ENCODE measurements at regions not wholly inside any gene's neighbourhood (a gene's known extent, or its start where the extent isn't known, plus 50 kb on each side); places are given as distances from the start of the nearest gene placed in this dataset.
A peak's percentile ranks its signal among the peaks of the same experiment; 100 is the strongest.

GRCh38 chr6:141541581-141542324 lies 591.0 kb upstream of the GJE1 start:
- no peaks in the 10 kb centered on the region for H3K27me3 ChIP-seq (ENCODE audit: control insufficient read depth in 2 of 2, insufficient read depth in 1 of 2, low read length in 1 of 2)
- no peaks in the 10 kb centered on the region for H3K9me3 ChIP-seq (ENCODE audit: control insufficient read depth in 2 of 2, insufficient read depth in 1 of 2, low read length in 1 of 2)
- 97% methylated on average over 1 of the region's 1 CpG for WGBS
- no peak overlapping the region for H3K27ac ChIP-seq (ENCODE audit: low read depth in 1 of 2, low read length in 1 of 2)
- no peak overlapping the region for H3K4me3 ChIP-seq (ENCODE audit: low read length in 2 of 2)
- H3K4me1 ChIP-seq (ENCODE audit: control insufficient read depth in 2 of 2, insufficient read depth in 2 of 2, low read length in 2 of 2): no peaks in the 10 kb centered on the region
- DNase-seq (ENCODE audit: low read depth in 6 of 9, low spot score in 9 of 9): peak in 2 of 9 donors; percentile 4 to 26
- no peaks in the 10 kb centered on the region for H3K36me3 ChIP-seq (ENCODE audit: control insufficient read depth in 2 of 2, insufficient read depth in 2 of 2, low read length in 1 of 2)

GRCh38 chr6:141540207-141540606 lies 592.5 kb upstream of the GJE1 start:
- 96% methylated on average over 4 of the region's 4 CpGs for WGBS
- no peak for DNase-seq (ENCODE audit: low read depth in 6 of 9, low spot score in 9 of 9)

GRCh38 chr6:141539617-141540016 lies 593.1 kb upstream of the GJE1 start:
- no peaks in the 10 kb centered on the region for H3K27me3 ChIP-seq (ENCODE audit: control insufficient read depth in 2 of 2, insufficient read depth in 1 of 2, low read length in 1 of 2)
- no peak overlapping the region for H3K27ac ChIP-seq (ENCODE audit: low read depth in 1 of 2, low read length in 1 of 2)
- DNase-seq (ENCODE audit: low read depth in 6 of 9, low spot score in 9 of 9): no peak
- H3K9me3 ChIP-seq (ENCODE audit: control insufficient read depth in 2 of 2, insufficient read depth in 1 of 2, low read length in 1 of 2): no peaks in the 10 kb centered on the region
- H3K36me3 ChIP-seq (ENCODE audit: control insufficient read depth in 2 of 2, insufficient read depth in 2 of 2, low read length in 1 of 2): no peaks in the 10 kb centered on the region
- no peaks in the 10 kb centered on the region for H3K4me1 ChIP-seq (ENCODE audit: control insufficient read depth in 2 of 2, insufficient read depth in 2 of 2, low read length in 2 of 2)
- H3K4me3 ChIP-seq (ENCODE audit: low read length in 2 of 2): no peak overlapping the region
- 97% methylated on average over 1 of the region's 1 CpG for whole genome bisulfite sequencing

More at GRCh38 chr6:141540207-141540606, 592.5 kb upstream of the GJE1 start:
- no peaks in the 10 kb centered on the region for H3K4me1 ChIP-seq (ENCODE audit: control insufficient read depth in 2 of 2, insufficient read depth in 2 of 2, low read length in 2 of 2)
- no peaks in the 10 kb centered on the region for H3K9me3 ChIP-seq (ENCODE audit: control insufficient read depth in 2 of 2, insufficient read depth in 1 of 2, low read length in 1 of 2)
- no peak overlapping the region for H3K4me3 ChIP-seq (ENCODE audit: low read length in 2 of 2)
- no peaks in the 10 kb centered on the region for H3K27me3 ChIP-seq (ENCODE audit: control insufficient read depth in 2 of 2, insufficient read depth in 1 of 2, low read length in 1 of 2)
- H3K27ac ChIP-seq (ENCODE audit: low read depth in 1 of 2, low read length in 1 of 2): no peak overlapping the region
- H3K36me3 ChIP-seq (ENCODE audit: control insufficient read depth in 2 of 2, insufficient read depth in 2 of 2, low read length in 1 of 2): no peaks in the 10 kb centered on the region

- Histone ChIP-seq H3K9me3 (ENCODE audit: control insufficient read depth in 2 of 2, insufficient read depth in 1 of 2, low read length in 1 of 2) (peaks cover 2 to 17% of the 10 kb centered on the region in 2 donors), H3K27ac (ENCODE audit: low read depth in 1 of 2, low read length in 1 of 2) (no peak overlapping the region), H3K27me3 (ENCODE audit: control insufficient read depth in 2 of 2, insufficient read depth in 1 of 2, low read length in 1 of 2) (no peaks in the 10 kb centered on the region), H3K4me3 (ENCODE audit: low read length in 2 of 2) (no peak overlapping the region), H3K4me1 (ENCODE audit: control insufficient read depth in 2 of 2, insufficient read depth in 2 of 2, low read length in 2 of 2) (no peaks in the 10 kb centered on the region), H3K36me3 (ENCODE audit: control insufficient read depth in 2 of 2, insufficient read depth in 2 of 2, low read length in 1 of 2) (no peaks in the 10 kb centered on the region)
- WGBS: 96% methylated on average over 2 of the region's 2 CpGs
- DNase-seq (ENCODE audit: low read depth in 6 of 9, low spot score in 9 of 9): no peak
Measured at GRCh38 chr6:141532211-141532610, 600.5 kb upstream of the GJE1 start.

- H3K4me1 ChIP-seq (ENCODE audit: control insufficient read depth in 2 of 2, insufficient read depth in 2 of 2, low read length in 2 of 2): no peaks in the 10 kb centered on the region
Measured at GRCh38 chr6:141531040-141531439, 601.7 kb upstream of the GJE1 start.

GRCh38 chr6:141528596-141528995 lies 604.1 kb upstream of the GJE1 start:
- Histone ChIP-seq H3K27ac (ENCODE audit: low read depth in 1 of 2, low read length in 1 of 2) (no peak overlapping the region), H3K9me3 (ENCODE audit: control insufficient read depth in 2 of 2, insufficient read depth in 1 of 2, low read length in 1 of 2) (peaks cover 2 to 17% of the 10 kb centered on the region in 2 donors), H3K4me1 (ENCODE audit: control insufficient read depth in 2 of 2, insufficient read depth in 2 of 2, low read length in 2 of 2) (no peaks in the 10 kb centered on the region), H3K4me3 (ENCODE audit: low read length in 2 of 2) (no peak overlapping the region), H3K36me3 (ENCODE audit: control insufficient read depth in 2 of 2, insufficient read depth in 2 of 2, low read length in 1 of 2) (no peaks in the 10 kb centered on the region), H3K27me3 (ENCODE audit: control insufficient read depth in 2 of 2, insufficient read depth in 1 of 2, low read length in 1 of 2) (no peaks in the 10 kb centered on the region)
- 97% methylated on average over 1 of the region's 1 CpG for WGBS
- no peak for DNase-seq (ENCODE audit: low read depth in 6 of 9, low spot score in 9 of 9)

More at GRCh38 chr6:141531040-141531439, 601.7 kb upstream of the GJE1 start:
- 95% methylated on average over 5 of the region's 5 CpGs for WGBS
- Histone ChIP-seq H3K27ac (ENCODE audit: low read depth in 1 of 2, low read length in 1 of 2) (no peak overlapping the region), H3K4me3 (ENCODE audit: low read length in 2 of 2) (no peak overlapping the region), H3K9me3 (ENCODE audit: control insufficient read depth in 2 of 2, insufficient read depth in 1 of 2, low read length in 1 of 2) (peaks cover 2 to 17% of the 10 kb centered on the region in 2 donors), H3K27me3 (ENCODE audit: control insufficient read depth in 2 of 2, insufficient read depth in 1 of 2, low read length in 1 of 2) (no peaks in the 10 kb centered on the region), H3K36me3 (ENCODE audit: control insufficient read depth in 2 of 2, insufficient read depth in 2 of 2, low read length in 1 of 2) (no peaks in the 10 kb centered on the region)
- DNase-seq (ENCODE audit: low read depth in 6 of 9, low spot score in 9 of 9): no peak

- Histone ChIP-seq H3K27ac (ENCODE audit: low read depth in 1 of 2, low read length in 1 of 2) (no peak overlapping the region), H3K27me3 (ENCODE audit: control insufficient read depth in 2 of 2, insufficient read depth in 1 of 2, low read length in 1 of 2) (no peaks in the 10 kb centered on the region), H3K9me3 (ENCODE audit: control insufficient read depth in 2 of 2, insufficient read depth in 1 of 2, low read length in 1 of 2) (peaks cover 2 to 13% of the 10 kb centered on the region in 2 donors), H3K36me3 (ENCODE audit: control insufficient read depth in 2 of 2, insufficient read depth in 2 of 2, low read length in 1 of 2) (no peaks in the 10 kb centered on the region), H3K4me1 (ENCODE audit: control insufficient read depth in 2 of 2, insufficient read depth in 2 of 2, low read length in 2 of 2) (no peaks in the 10 kb centered on the region), H3K4me3 (ENCODE audit: low read length in 2 of 2) (no peak overlapping the region)
- WGBS: 97% methylated on average over 6 of the region's 6 CpGs
- no peak for DNase-seq (ENCODE audit: low read depth in 6 of 9, low spot score in 9 of 9)
Measured at GRCh38 chr6:141526985-141527384, 605.7 kb upstream of the GJE1 start.

- Histone ChIP-seq H3K9me3 (ENCODE audit: control insufficient read depth in 2 of 2, insufficient read depth in 1 of 2, low read length in 1 of 2) (no peaks in the 10 kb centered on the region), H3K4me1 (ENCODE audit: control insufficient read depth in 2 of 2, insufficient read depth in 2 of 2, low read length in 2 of 2) (no peaks in the 10 kb centered on the region), H3K27me3 (ENCODE audit: control insufficient read depth in 2 of 2, insufficient read depth in 1 of 2, low read length in 1 of 2) (no peaks in the 10 kb centered on the region), H3K27ac (ENCODE audit: low read depth in 1 of 2, low read length in 1 of 2) (no peak overlapping the region), H3K36me3 (ENCODE audit: control insufficient read depth in 2 of 2, insufficient read depth in 2 of 2, low read length in 1 of 2) (no peaks in the 10 kb centered on the region), H3K4me3 (ENCODE audit: low read length in 2 of 2) (no peak overlapping the region)
- DNase-seq (ENCODE audit: low read depth in 6 of 9, low spot score in 9 of 9): no peak
Measured at GRCh38 chr6:141521440-141521839, 611.3 kb upstream of the GJE1 start.

GRCh38 chr6:141513830-141514229 lies 618.9 kb upstream of the GJE1 start:
- H3K4me1 ChIP-seq (ENCODE audit: control insufficient read depth in 2 of 2, insufficient read depth in 2 of 2, low read length in 2 of 2): no peaks in the 10 kb centered on the region
- H3K27me3 ChIP-seq (ENCODE audit: control insufficient read depth in 2 of 2, insufficient read depth in 1 of 2, low read length in 1 of 2): no peaks in the 10 kb centered on the region
- no peak overlapping the region for H3K4me3 ChIP-seq (ENCODE audit: low read length in 2 of 2)
- DNase-seq (ENCODE audit: low read depth in 6 of 9, low spot score in 9 of 9): peak in 1 of 9 donors; percentile 7
- 86% methylated on average over 1 of the region's 1 CpG for WGBS
- no peaks in the 10 kb centered on the region for H3K9me3 ChIP-seq (ENCODE audit: control insufficient read depth in 2 of 2, insufficient read depth in 1 of 2, low read length in 1 of 2)
- no peak overlapping the region for H3K27ac ChIP-seq (ENCODE audit: low read depth in 1 of 2, low read length in 1 of 2)
- no peaks in the 10 kb centered on the region for H3K36me3 ChIP-seq (ENCODE audit: control insufficient read depth in 2 of 2, insufficient read depth in 2 of 2, low read length in 1 of 2)

All from thymus (tissue), 11 donors.